Naive thymus-derived CD4-positive, alpha-beta T cell (primary cell): ENCODE measurements at regions not wholly inside any gene's neighbourhood (a gene's known extent, or its start where the extent isn't known, plus 50 kb on each side); places are given as distances from the start of the nearest gene placed in this dataset.

Experiments
- ATAC-seq: fragments of 150-1000 bp; cut with Tn5 transposase; 2 replicates; pipeline ENCODE4 v1.10.0; 2021; ENCODE audit warnings: mild to moderate bottlenecking, moderate library complexity
- CTCF ChIA-PET: fragments of 350-600 bp; sonication (Branson Sonifier 250); formaldehyde crosslinking; loops from one replicate; lab custom pipeline; 2021; ENCODE audit warnings: antibody characterized with exemption; lab: Charles Lee
- POLR2A ChIA-PET: fragments of 350-600 bp; sonication (Branson Sonifier 250); formaldehyde crosslinking; loops from one replicate; lab custom pipeline; 2021; ENCODE audit warnings: antibody characterized with exemption, inconsistent platforms; lab: Charles Lee
- DNase-seq, 9 donors: peaks; one replicate each; pipeline versions ENCODE4 v3.0.0 to v3.0.0-alpha.2; 2020 to 2022; ENCODE audit warnings: mixed read lengths in 1 of 9
- H3K27ac ChIP-seq: one replicate; pipeline ENCODE4 v1.7.0; 2013; ENCODE audit warnings: mild to moderate bottlenecking, low read depth, low read length, moderate library complexity
- H3K27me3 ChIP-seq, 2 donors: one replicate each; pipeline ENCODE4 v1.7.0; 2013; ENCODE audit warnings: low read length in 2 of 2, mild to moderate bottlenecking in 2 of 2, moderate library complexity in 2 of 2; ENCODE audit not compliant: control insufficient read depth in 2 of 2, insufficient read depth in 2 of 2
- H3K36me3 ChIP-seq, 3 experiments: 1 replicate in 2 of 3; 2 replicates in 1 of 3; pipeline ENCODE4 v1.7.0; 2013; ENCODE audit warnings: low read length in 3 of 3, mild to moderate bottlenecking in 3 of 3, moderate library complexity in 1 of 3; ENCODE audit not compliant: insufficient read depth in 3 of 3, control insufficient read depth in 2 of 3
- H3K4me1 ChIP-seq, 2 donors: one replicate each; pipeline ENCODE4 v1.7.0; 2013; ENCODE audit warnings: low read length in 2 of 2, mild to moderate bottlenecking in 2 of 2, moderate library complexity in 1 of 2; ENCODE audit not compliant: control insufficient read depth in 2 of 2, insufficient read depth in 2 of 2
- H3K4me3 ChIP-seq: 2 replicates; pipeline ENCODE4 v1.7.0; 2013; ENCODE audit warnings: mild to moderate bottlenecking, low read length
- H3K9me3 ChIP-seq, 3 experiments: 1 replicate in 2 of 3; 2 replicates in 1 of 3; pipeline ENCODE4 v1.7.0; 2013; ENCODE audit warnings: low read length in 3 of 3; ENCODE audit not compliant: control insufficient read depth in 2 of 3
- H3K27ac Mint-ChIP-seq, 9 donors: one replicate each; pipeline ENCODE4 v1.8.0; 2020 to 2022; ENCODE audit warnings: mixed read lengths in 9 of 9, mild to moderate bottlenecking in 8 of 9, moderate library complexity in 5 of 9, inconsistent platforms in 2 of 9
- H3K27me3 Mint-ChIP-seq, 5 donors: one replicate each; pipeline ENCODE4 v1.8.0; 2021 to 2022; ENCODE audit warnings: mixed read lengths in 5 of 5, mild to moderate bottlenecking in 1 of 5
- H3K36me3 Mint-ChIP-seq, 5 donors: one replicate each; pipeline ENCODE4 v1.8.0; 2020 to 2022; ENCODE audit warnings: mixed read lengths in 5 of 5, mild to moderate bottlenecking in 3 of 5, inconsistent platforms in 1 of 5
- H3K4me1 Mint-ChIP-seq, 7 donors: one replicate each; pipeline ENCODE4 v1.8.0; 2020 to 2022; ENCODE audit warnings: mixed read lengths in 7 of 7, mild to moderate bottlenecking in 3 of 7, inconsistent platforms in 1 of 7
- H3K4me3 Mint-ChIP-seq, 10 donors: one replicate each; pipeline ENCODE4 v1.8.0; 2020 to 2022; ENCODE audit warnings: mild to moderate bottlenecking in 10 of 10, mixed read lengths in 10 of 10, moderate library complexity in 6 of 10, inconsistent platforms in 2 of 10
- H3K9me3 Mint-ChIP-seq, 11 donors: one replicate each; pipeline ENCODE4 v1.8.0; 2020 to 2022; ENCODE audit warnings: mixed read lengths in 11 of 11, mild to moderate bottlenecking in 4 of 11, inconsistent platforms in 1 of 11, moderate library complexity in 1 of 11
- intact Hi-C, 2 donors: fragments of 100-400 bp; cut with micrococcal nuclease; formaldehyde crosslinking; loops; one replicate each; pipeline ENCODE4 v1.15.1; 2023

DNA sequence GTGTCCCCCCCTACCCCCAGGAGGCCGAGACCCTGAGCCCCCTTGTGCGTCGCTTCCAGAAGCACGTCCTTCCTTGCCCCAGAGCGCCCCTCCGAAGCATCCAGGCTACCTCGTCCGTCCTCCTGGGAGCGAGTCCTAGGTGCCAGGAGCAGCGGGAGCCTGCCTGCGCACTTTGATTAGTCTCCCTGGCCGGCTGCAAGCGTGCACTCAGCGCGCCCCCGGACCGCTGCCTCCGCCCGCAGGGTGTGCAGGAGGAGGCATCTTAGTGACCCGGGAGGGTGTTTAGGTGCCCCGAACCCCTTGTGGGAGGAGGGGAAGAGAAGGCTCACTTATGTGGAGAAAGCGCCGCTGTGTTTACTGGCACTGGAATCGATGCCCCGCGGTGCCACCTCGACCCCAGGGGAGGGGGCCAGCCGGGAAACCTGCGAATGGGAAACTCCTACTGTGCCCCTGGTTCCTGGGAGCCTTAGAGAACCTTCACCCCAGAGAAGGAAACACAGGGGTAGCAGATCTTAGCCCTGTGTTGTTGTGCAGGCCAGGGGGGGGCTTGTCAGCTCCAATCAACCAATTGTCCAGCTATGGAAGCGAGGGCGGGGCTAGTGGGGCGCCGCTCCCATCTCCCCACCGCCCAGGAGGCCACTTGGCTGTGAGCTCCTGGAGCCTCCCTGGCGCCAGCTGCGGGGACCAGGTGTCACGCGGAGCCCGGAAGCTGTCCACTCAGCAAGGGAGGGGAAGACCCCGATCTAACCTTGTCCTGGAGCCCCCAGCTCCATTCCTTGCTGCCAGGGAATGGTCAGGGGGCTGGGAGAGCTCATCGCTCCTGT is 922.8 kb upstream of the EEF2KMT start:
- Mint-ChIP-seq H3K4me1 (no peaks in the 10 kb centered on the region), H3K9me3 (peaks cover 2 to 22% (median 8%) of the 10 kb centered on the region in 11 donors), H3K27me3 (peaks cover 11 to 38% (median 20%) of the 10 kb centered on the region in 5 donors), H3K36me3 (no peaks in the 10 kb centered on the region), H3K27ac (no peak overlapping the region), H3K4me3 (no peak overlapping the region)
- no peaks in the 10 kb centered on the region for H3K36me3 ChIP-seq
- intact Hi-C loops: no loop called here
- no peak for ATAC-seq
- no peaks in the 10 kb centered on the region for H3K9me3 ChIP-seq
- no peaks in the 10 kb centered on the region for H3K27me3 ChIP-seq
- no peak overlapping the region for H3K4me3 ChIP-seq
- POLR2A ChIA-PET: no interaction called here
- H3K27ac ChIP-seq: no peak overlapping the region
- H3K4me1 ChIP-seq: no peaks in the 10 kb centered on the region
- CTCF ChIA-PET: no interaction called here
- no peak for DNase-seq

DNA sequence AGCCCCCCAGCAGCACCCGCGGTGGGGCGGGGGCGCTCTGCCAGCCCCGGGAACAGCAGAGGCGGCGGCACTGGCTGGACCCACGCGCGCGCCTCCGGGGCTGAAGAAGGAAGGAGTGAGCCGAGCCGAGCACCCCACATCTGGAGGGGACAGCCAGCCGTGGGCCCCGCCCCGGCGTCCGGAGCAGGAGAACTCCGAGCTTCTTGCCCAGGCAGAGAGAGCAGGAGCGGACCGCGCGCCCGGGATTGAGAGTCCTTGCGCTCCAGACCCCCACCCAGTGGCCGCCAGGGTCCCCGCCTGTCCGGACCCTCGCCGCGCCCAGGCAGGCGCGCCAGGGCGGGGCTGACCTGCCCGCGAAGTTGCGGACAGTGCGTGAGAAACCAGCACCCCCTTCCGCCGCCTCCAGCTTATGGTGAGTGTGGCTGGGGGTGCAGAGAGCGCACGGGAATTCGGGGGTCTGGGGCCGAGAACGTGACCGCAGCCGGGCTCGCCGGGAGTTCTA is 921.9 kb upstream of the EEF2KMT start:
- no peak overlapping the region for H3K27ac Mint-ChIP-seq
- no peak overlapping the region for H3K4me3 ChIP-seq
- no peaks in the 10 kb centered on the region for H3K36me3 Mint-ChIP-seq
- H3K9me3 Mint-ChIP-seq: peaks cover 2 to 23% (median 9%) of the 10 kb centered on the region in 11 donors
- H3K27me3 Mint-ChIP-seq: peaks cover 11 to 46% (median 20%) of the 10 kb centered on the region in 5 donors
- ChIA-PET POLR2A (no interaction called here), CTCF (no interaction called here)
- H3K36me3 ChIP-seq: no peaks in the 10 kb centered on the region
- H3K9me3 ChIP-seq: no peaks in the 10 kb centered on the region
- no peaks in the 10 kb centered on the region for H3K4me1 Mint-ChIP-seq
- no peak for DNase-seq
- no peak overlapping the region for H3K4me3 Mint-ChIP-seq
- no peak overlapping the region for H3K27ac ChIP-seq
- H3K4me1 ChIP-seq: no peaks in the 10 kb centered on the region
- no peak for ATAC-seq
- intact Hi-C loops: no loop called here
- no peaks in the 10 kb centered on the region for H3K27me3 ChIP-seq

DNA sequence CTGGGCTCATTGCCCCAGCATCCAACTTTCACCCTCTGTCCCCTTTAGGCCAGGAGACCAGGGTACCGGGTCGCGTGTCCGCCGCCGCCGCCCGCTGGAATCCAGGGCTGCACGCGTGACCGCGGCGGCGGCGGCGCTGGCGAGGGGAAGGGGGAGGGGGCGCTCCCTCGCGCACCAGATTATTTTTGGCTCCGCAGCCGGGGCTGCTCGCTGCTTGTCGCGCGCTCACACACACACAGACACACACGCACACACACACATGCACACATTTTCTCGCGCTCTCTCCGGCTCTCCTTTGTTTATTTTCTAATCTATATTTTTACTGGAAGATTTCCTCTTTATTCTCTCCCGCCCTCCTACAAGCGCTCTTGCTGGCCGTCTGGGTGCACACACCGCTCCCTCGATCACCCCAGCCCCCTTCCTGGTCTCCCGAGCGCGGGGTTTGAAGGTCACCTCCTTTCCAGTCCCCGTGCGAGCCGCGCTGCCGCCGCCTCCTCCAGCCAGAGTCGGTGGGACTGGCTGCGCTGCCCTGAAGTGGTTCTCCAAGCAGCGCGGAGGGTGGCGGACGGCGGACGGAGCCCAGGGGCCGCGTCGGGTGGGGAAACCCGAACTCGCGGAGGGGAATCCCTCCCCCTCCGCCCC is 921.4 kb upstream of the EEF2KMT start:
- POLR2A ChIA-PET: no interaction called here
- Mint-ChIP-seq H3K4me3 (no peak overlapping the region), H3K27ac (no peak overlapping the region), H3K27me3 (peaks cover 11 to 46% (median 20%) of the 10 kb centered on the region in 5 donors), H3K36me3 (no peaks in the 10 kb centered on the region), H3K9me3 (peaks cover 2 to 23% (median 9%) of the 10 kb centered on the region in 11 donors), H3K4me1 (no peaks in the 10 kb centered on the region)
- no peak for ATAC-seq
- no peak for DNase-seq
- CTCF ChIA-PET: no interaction called here
- intact Hi-C loops: no loop called here
- Histone ChIP-seq H3K27me3 (no peaks in the 10 kb centered on the region), H3K36me3 (no peaks in the 10 kb centered on the region), H3K4me3 (no peak overlapping the region), H3K9me3 (no peaks in the 10 kb centered on the region), H3K4me1 (no peaks in the 10 kb centered on the region), H3K27ac (no peak overlapping the region)

DNA sequence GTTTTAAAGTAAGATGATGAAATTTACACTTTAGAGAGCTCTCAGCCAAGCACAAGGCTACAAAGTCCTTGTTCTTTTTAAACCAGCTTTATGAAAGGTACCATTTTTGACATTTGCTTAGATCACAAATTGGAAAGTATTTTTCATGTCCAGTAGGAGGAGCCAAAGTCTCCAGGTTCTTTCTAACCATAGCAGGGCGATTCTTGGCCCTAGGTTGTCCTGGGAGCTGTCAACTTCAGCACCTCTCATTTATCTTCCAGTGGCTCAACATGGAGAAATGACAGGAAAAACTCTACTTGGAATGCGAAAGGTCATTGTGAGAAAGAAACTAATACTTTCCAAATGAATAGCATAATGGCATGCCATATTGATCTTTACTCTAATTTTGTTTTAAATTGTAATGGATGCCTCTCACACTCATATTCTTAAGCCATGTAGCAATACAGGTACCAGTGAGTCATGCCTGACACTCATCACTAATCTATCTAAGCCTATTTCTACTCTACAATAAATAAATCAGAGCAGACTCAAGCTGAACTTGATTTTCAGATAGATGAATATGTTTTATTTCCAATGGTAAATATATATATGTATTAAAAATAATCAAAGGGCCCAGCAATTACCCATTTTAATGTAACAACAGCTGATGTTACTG is 919.1 kb upstream of the EEF2KMT start:
- Mint-ChIP-seq H3K4me1 (no peaks in the 10 kb centered on the region), H3K9me3 (peaks cover 3 to 28% (median 9%) of the 10 kb centered on the region in 11 donors), H3K27ac (no peak overlapping the region), H3K27me3 (peaks cover 11 to 40% (median 20%) of the 10 kb centered on the region in 5 donors), H3K36me3 (no peaks in the 10 kb centered on the region), H3K4me3 (no peak overlapping the region)
- intact Hi-C loops: no loop called here
- H3K36me3 ChIP-seq: no peaks in the 10 kb centered on the region
- no peak for ATAC-seq
- no peak overlapping the region for H3K27ac ChIP-seq
- H3K4me3 ChIP-seq: no peak overlapping the region
- POLR2A ChIA-PET: no interaction called here
- CTCF ChIA-PET: no interaction called here
- no peaks in the 10 kb centered on the region for H3K27me3 ChIP-seq
- H3K9me3 ChIP-seq: no peaks in the 10 kb centered on the region
- H3K4me1 ChIP-seq: no peaks in the 10 kb centered on the region
- DNase-seq: no peak

DNA sequence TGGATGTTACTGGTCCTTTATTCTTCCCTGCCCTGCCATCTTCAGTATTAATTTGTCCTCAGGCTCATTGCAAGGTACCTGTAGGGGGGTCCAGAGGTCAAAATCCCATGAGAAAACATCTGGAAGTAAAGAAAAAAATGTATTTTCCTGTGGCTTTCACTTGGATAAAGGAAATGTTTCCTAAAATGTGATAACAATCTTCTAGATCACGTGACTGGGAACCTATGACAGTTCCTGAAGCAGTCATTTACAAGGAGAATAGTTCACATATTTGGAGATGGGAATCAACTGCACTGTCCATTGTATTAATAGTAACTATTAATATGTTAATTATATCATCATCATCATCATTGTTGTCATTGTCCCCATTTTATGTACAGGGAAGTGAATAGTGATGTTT is 915.1 kb upstream of the EEF2KMT start:
- Histone ChIP-seq H3K36me3 (no peaks in the 10 kb centered on the region), H3K9me3 (no peaks in the 10 kb centered on the region), H3K27ac (no peak overlapping the region), H3K4me3 (no peak overlapping the region), H3K27me3 (no peaks in the 10 kb centered on the region), H3K4me1 (no peaks in the 10 kb centered on the region)
- POLR2A ChIA-PET: no interaction called here
- H3K27ac Mint-ChIP-seq: no peak overlapping the region
- intact Hi-C loops: no loop called here
- ATAC-seq (no peak), DNase-seq (no peak)
- H3K27me3 Mint-ChIP-seq: peaks cover under 1 to 23% (median under 1%) of the 10 kb centered on the region in 5 donors
- H3K9me3 Mint-ChIP-seq: peaks cover 3 to 27% (median 10%) of the 10 kb centered on the region in 11 donors
- H3K36me3 Mint-ChIP-seq: no peaks in the 10 kb centered on the region
- no peaks in the 10 kb centered on the region for H3K4me1 Mint-ChIP-seq
- H3K4me3 Mint-ChIP-seq: no peak overlapping the region
- CTCF ChIA-PET: no interaction called here

DNA sequence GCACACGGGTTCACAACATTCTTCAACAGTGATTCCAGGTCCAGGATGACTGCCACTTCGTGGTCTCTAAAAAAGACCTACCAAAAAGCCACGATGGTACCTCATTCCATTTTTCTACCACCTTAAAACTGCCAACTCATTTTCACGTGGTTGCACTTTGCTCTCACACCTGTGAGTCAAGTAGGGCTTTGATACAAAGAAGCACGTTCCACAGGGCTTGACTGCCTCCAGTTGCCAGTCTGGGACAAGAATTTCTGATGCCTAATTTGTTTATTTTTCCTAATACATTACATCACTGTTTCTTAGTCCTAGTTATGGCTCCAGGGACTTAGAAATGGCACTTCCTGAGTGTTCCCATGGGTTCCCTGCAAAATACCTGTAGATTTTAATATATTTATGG is 911.6 kb upstream of the EEF2KMT start:
- no peaks in the 10 kb centered on the region for H3K36me3 ChIP-seq
- ChIA-PET CTCF (no interaction called here), POLR2A (no interaction called here)
- intact Hi-C loops: no loop called here
- H3K4me1 Mint-ChIP-seq: no peaks in the 10 kb centered on the region
- no peaks in the 10 kb centered on the region for H3K9me3 ChIP-seq
- H3K36me3 Mint-ChIP-seq: no peaks in the 10 kb centered on the region
- H3K4me3 Mint-ChIP-seq: no peak overlapping the region
- no peaks in the 10 kb centered on the region for H3K4me1 ChIP-seq
- ATAC-seq (no peak), DNase-seq (no peak)
- no peak overlapping the region for H3K27ac ChIP-seq
- no peaks in the 10 kb centered on the region for H3K27me3 ChIP-seq
- no peak overlapping the region for H3K4me3 ChIP-seq
- H3K9me3 Mint-ChIP-seq: peaks cover 0 to 26% (median 7%) of the 10 kb centered on the region in 11 donors
- peaks cover 0 to 7% (median 0%) of the 10 kb centered on the region in 5 donors for H3K27me3 Mint-ChIP-seq
- H3K27ac Mint-ChIP-seq: no peak overlapping the region
